NCI-H1092 (cell line): ENCODE measurements at regions not wholly inside any gene's neighbourhood (a gene's known extent, or its start where the extent isn't known, plus 50 kb on each side); places are given as distances from the start of the nearest gene placed in this dataset.

Experiments used
- DNase-seq: peaks from one replicate; lab custom pipeline; 2025; lab: John Stamatoyannopoulos, UW

GRCh38 chr7:110569486-110570205 is 521.3 kb upstream of the LRRN3 start:
- no peak for DNase-seq

GRCh38 chr7:110573862-110574528 is 516.9 kb upstream of the LRRN3 start:
- DNase-seq: no peak

GRCh38 chr7:110587294-110587693 is 503.6 kb upstream of the LRRN3 start:
- no peak for DNase-seq

- no peak for DNase-seq
These were observed 500.5 kb upstream of the LRRN3 start for GRCh38 chr7:110590415-110590814.

- no peak for DNase-seq
These were observed 499.6 kb upstream of the LRRN3 start for GRCh38 chr7:110591341-110591740.

GRCh38 chr7:110592557-110592956 is 498.4 kb upstream of the LRRN3 start:
- no peak for DNase-seq

DNA sequence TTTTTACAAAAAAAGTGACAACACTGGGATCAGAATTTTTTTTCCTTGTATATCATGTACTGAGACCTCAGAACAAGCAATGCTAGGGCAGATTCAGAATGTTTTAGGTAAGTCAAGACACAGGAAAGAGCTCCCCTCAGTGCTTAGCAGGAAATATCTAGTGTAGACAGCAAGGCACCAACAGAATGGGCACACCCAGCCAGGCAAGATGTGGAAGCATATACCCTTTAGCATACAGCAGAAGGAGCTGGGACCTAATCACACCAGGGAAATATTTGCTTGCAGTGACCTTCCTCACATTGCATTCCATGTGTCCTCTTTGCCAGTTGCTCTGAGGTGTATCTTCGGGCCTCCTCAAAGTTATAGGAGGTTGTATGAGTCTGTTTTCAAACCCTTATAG is 497.6 kb upstream of the LRRN3 start:
- no peak for DNase-seq

DNA sequence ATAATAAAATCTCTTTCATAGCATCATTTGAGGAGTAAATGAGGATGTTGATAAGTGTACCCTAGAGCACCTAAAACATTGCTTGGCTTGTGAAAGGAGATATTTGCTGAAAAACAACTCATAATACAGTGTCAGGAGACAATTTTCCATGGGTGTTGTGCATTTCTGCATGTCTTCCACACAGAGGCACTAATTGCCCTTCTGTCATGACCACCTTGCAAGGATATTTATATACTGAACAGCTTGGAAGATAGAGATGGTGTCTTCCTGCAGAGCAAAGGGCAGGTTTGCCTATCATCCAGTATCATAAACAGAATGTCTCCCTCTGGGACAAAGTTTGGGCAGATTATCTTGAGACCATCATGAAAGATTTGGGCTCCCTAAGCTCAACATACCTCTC is 495.2 kb upstream of the LRRN3 start:
- DNase-seq: no peak

GRCh38 chr7:110600956-110601355 is 490.0 kb upstream of the LRRN3 start:
- peak; percentile 63 for DNase-seq

DNA sequence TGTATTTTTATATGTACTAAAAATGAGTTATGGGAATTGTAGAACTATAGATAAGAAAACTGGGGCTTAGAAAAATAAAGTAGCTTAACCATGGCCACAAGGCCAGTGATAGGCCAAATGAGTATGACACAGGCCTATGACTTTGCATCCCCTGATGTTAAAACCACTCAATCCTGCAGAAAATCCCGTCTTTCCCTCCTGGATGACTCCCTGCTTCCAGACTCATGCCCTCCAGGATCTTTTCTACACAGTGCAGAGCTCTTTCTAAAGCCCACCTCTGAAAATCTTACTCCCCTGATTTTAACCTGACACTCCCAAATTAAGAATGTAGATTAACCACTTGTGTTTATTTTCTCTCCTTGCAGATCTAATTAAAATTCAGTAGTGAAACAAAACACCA is 489.2 kb upstream of the LRRN3 start:
- no peak for DNase-seq

GRCh38 chr7:110604206-110604605 is 486.7 kb upstream of the LRRN3 start:
- no peak for DNase-seq

DNA sequence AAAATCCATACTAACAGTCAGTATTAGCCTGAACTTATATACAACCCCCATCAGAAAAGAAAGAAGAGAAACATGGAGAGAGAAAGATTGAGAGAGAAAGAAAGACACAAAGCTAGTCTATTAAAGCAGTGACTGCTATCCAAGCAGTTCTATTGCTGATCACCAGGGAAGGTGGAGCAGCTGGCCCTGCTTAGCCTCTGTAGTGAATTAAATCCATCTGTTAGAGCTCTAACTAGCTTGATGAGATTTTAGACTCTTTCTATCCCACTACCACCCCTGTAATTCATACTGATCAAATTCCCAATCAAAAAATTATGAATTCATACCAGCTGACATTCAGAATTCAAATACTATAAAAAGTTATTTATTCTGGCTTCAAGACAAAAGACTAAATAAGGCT is 486.0 kb upstream of the LRRN3 start:
- DNase-seq: no peak

GRCh38 chr7:110607050-110607857 is 483.7 kb upstream of the LRRN3 start:
- no peak for DNase-seq

DNA sequence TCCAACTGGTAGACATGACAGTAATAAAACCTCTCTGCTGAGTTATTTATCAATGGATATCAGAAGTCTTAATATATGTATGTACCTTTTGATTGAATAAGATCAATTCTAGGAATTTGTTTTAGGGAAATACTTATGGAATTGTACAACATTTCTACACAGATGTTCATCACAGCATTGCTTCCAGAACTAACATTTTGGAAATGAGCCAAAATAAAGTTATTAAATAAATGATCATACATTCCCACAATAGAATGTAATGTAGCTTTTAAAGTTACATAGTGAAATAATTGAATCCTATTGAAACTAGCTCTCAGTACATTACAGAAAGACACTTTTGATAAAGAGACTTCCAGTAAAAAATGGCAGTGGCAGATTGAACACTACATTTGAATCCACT is 481.6 kb upstream of the LRRN3 start:
- DNase-seq: no peak

DNA sequence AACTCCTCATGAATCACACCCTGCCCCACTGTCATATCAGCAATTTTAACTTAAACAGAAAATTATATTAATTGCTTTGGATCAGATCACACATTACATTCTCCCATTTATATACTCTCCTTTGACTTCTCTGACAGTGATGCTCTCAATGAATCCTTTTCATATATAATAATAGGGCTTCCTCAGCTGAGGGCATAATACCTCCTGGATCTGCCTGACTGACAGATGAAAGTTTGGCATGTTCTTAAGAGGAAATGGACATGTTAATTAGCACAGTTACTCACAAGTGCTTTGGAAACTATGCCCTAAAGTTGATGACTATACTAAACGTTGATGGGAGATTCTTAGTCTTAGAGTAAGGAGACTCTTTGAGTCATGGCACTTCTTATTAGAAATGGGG is 478.2 kb upstream of the LRRN3 start:
- DNase-seq: no peak
